HEK293 (cell line): ENCODE measurements at regions not wholly inside any gene's neighbourhood (a gene's known extent, or its start where the extent isn't known, plus 50 kb on each side); places are given as distances from the start of the nearest gene placed in this dataset.
A peak's percentile ranks its signal among the peaks of the same experiment; 100 is the strongest.

Source experiments
- CTCF ChIA-PET: fragments of 350-600 bp; formaldehyde crosslinking; extraction: SDS; loops from one replicate; lab custom pipeline; 2021; ENCODE audit warnings: antibody characterized with exemption; lab: Yijun Ruan, JAX
- POLR2A ChIA-PET: fragments of 300-600 bp; formaldehyde crosslinking; extraction: SDS; loops from one replicate; lab custom pipeline; 2020; ENCODE audit warnings: antibody characterized with exemption, inconsistent platforms; lab: Yijun Ruan, JAX
- H3K27ac ChIP-seq: fragments of 200-500 bp; sonication (Bioruptor generic); 2 replicates; pipeline ENCODE4 v1.5.1; 2014; ENCODE audit warnings: low read depth, low read length, control low read depth, inconsistent platforms; ENCODE audit errors: extremely low read depth
- H3K36me3 ChIP-seq, 2 experiments: fragments of 200-500 bp in 1 of 2; sonication (Bioruptor generic) in 1 of 2; 1 replicate in 1 of 2; 2 replicates in 1 of 2; pipeline ENCODE4 v1.5.1; 2014 to 2017; ENCODE audit warnings: inconsistent platforms in 2 of 2, low read length in 2 of 2; ENCODE audit not compliant: control insufficient read depth in 2 of 2, insufficient read depth in 1 of 2
- H3K4me1 ChIP-seq: fragments of 200-500 bp; sonication (Bioruptor generic); 2 replicates; pipeline ENCODE4 v1.5.1; 2014; ENCODE audit warnings: mild to moderate bottlenecking, low read length, inconsistent platforms; ENCODE audit not compliant: control insufficient read depth, insufficient read depth
- H3K4me3 ChIP-seq: 2 replicates; pipeline ENCODE4 v1.5.1; 2011; ENCODE audit warnings: low read depth, mild to moderate bottlenecking, control low read depth, low read length, moderate library complexity
- H3K9me3 ChIP-seq: fragments of 200-500 bp; sonication (Bioruptor generic); 2 replicates; pipeline ENCODE4 v1.5.1; 2014; ENCODE audit warnings: low read depth, low read length, inconsistent platforms; ENCODE audit not compliant: control insufficient read depth, insufficient read depth
- FEZF1 ChIP-seq: fragments of 450-650 bp; formaldehyde crosslinking; IDR thresholded peaks from 2 replicates; pipeline ENCODE4 v1.5.1; 2016; ENCODE audit warnings: missing biosample characterization, missing genetic modification characterization
- KLF1 ChIP-seq: fragments of 450-650 bp; formaldehyde crosslinking; IDR thresholded peaks from 2 replicates; pipeline ENCODE4 v1.5.1; 2016; ENCODE audit warnings: missing biosample characterization, missing genetic modification characterization
- TRIM28 ChIP-seq: IDR thresholded peaks from 2 replicates; pipeline ENCODE4 v1.6.1; 2011; ENCODE audit warnings: low read length, control low read depth, borderline replicate concordance
- YY1 ChIP-seq: fragments of 450-650 bp; formaldehyde crosslinking; IDR thresholded peaks from 2 replicates; pipeline ENCODE4 v1.5.1; 2018; ENCODE audit warnings: missing biosample characterization, missing genetic modification characterization
- ZBTB1 ChIP-seq: fragments of 450-650 bp; formaldehyde crosslinking; IDR thresholded peaks from 2 replicates; pipeline ENCODE4 v1.5.1; 2016; ENCODE audit warnings: missing biosample characterization, missing genetic modification characterization
- ZFHX2 ChIP-seq: fragments of 450-650 bp; formaldehyde crosslinking; conservative IDR thresholded peaks from 2 replicates; pipeline ENCODE4 v1.5.1; 2016; ENCODE audit warnings: missing biosample characterization, missing genetic modification characterization
- ZFP69B ChIP-seq: fragments of 450-650 bp; formaldehyde crosslinking; IDR thresholded peaks from 2 replicates; pipeline ENCODE4 v1.5.1; 2016; ENCODE audit warnings: missing biosample characterization, missing genetic modification characterization
- ZNF133 ChIP-seq: fragments of 450-650 bp; formaldehyde crosslinking; IDR thresholded peaks from 2 replicates; pipeline ENCODE4 v1.5.1; 2016; ENCODE audit warnings: missing biosample characterization, missing genetic modification characterization
- ZNF23 ChIP-seq: fragments of 450-650 bp; formaldehyde crosslinking; IDR thresholded peaks from 2 replicates; pipeline ENCODE4 v1.5.1; 2016; ENCODE audit warnings: missing biosample characterization, missing genetic modification characterization, borderline replicate concordance
- ZNF24 ChIP-seq: fragments of 450-650 bp; formaldehyde crosslinking; IDR thresholded peaks from 2 replicates; pipeline ENCODE4 v1.5.1; 2016; ENCODE audit warnings: missing biosample characterization, missing genetic modification characterization
- ZNF274 ChIP-seq, 2 experiments: fragments of 200-500 bp in 1 of 2; fragments of 450-650 bp in 1 of 2; sonication (Bioruptor generic) in 1 of 2; formaldehyde crosslinking in 1 of 2; IDR thresholded peaks; 2 replicates each; pipeline versions ENCODE4 v1.5.1 to v1.6.1; 2014 to 2016; ENCODE audit warnings: borderline replicate concordance in 1 of 2, inconsistent platforms in 1 of 2, low read length in 1 of 2, missing biosample characterization in 1 of 2, missing genetic modification characterization in 1 of 2
- ZNF354C ChIP-seq: fragments of 450-650 bp; formaldehyde crosslinking; IDR thresholded peaks from 2 replicates; pipeline ENCODE4 v1.5.1; 2016; ENCODE audit warnings: missing biosample characterization, missing genetic modification characterization, low read depth, borderline replicate concordance
- ZNF529 ChIP-seq: fragments of 450-650 bp; formaldehyde crosslinking; IDR thresholded peaks from 2 replicates; pipeline ENCODE4 v1.5.1; 2017; ENCODE audit warnings: missing genetic modification characterization, missing biosample characterization; ENCODE audit not compliant: insufficient replicate concordance
- ZNF555 ChIP-seq: fragments of 450-650 bp; formaldehyde crosslinking; conservative IDR thresholded peaks from 2 replicates; pipeline ENCODE4 v1.5.1; 2017; ENCODE audit warnings: missing biosample characterization, mild to moderate bottlenecking, missing genetic modification characterization, inconsistent platforms
- ZNF701 ChIP-seq: fragments of 450-650 bp; formaldehyde crosslinking; IDR thresholded peaks from 2 replicates; pipeline ENCODE4 v1.5.1; 2016; ENCODE audit warnings: missing biosample characterization, missing genetic modification characterization
- ZNF747 ChIP-seq: fragments of 450-650 bp; formaldehyde crosslinking; IDR thresholded peaks from 2 replicates; pipeline ENCODE4 v1.5.1; 2016; ENCODE audit warnings: missing biosample characterization, missing genetic modification characterization
- ZNF837 ChIP-seq: fragments of 450-650 bp; formaldehyde crosslinking; IDR thresholded peaks from 2 replicates; pipeline ENCODE4 v1.5.1; 2016; ENCODE audit warnings: missing biosample characterization, missing genetic modification characterization
- ZNF843 ChIP-seq: fragments of 450-650 bp; formaldehyde crosslinking; IDR thresholded peaks from 2 replicates; pipeline ENCODE4 v1.5.1; 2016; ENCODE audit warnings: missing biosample characterization, missing genetic modification characterization
- ZSCAN16 ChIP-seq: fragments of 450-650 bp; formaldehyde crosslinking; IDR thresholded peaks from 2 replicates; pipeline ENCODE4 v1.5.1; 2016; ENCODE audit warnings: missing biosample characterization, missing genetic modification characterization
- TF ChIP-seq, protein P1 (sequence below): fragments of 450-650 bp; formaldehyde crosslinking; IDR thresholded peaks from 2 replicates; pipeline ENCODE4 v1.5.1; 2016; ENCODE audit warnings: missing biosample characterization, missing genetic modification characterization
- TF ChIP-seq, protein P2 (sequence below): fragments of 450-650 bp; formaldehyde crosslinking; IDR thresholded peaks from 2 replicates; pipeline ENCODE4 v1.5.1; 2017; ENCODE audit warnings: missing biosample characterization, missing genetic modification characterization

DNA sequence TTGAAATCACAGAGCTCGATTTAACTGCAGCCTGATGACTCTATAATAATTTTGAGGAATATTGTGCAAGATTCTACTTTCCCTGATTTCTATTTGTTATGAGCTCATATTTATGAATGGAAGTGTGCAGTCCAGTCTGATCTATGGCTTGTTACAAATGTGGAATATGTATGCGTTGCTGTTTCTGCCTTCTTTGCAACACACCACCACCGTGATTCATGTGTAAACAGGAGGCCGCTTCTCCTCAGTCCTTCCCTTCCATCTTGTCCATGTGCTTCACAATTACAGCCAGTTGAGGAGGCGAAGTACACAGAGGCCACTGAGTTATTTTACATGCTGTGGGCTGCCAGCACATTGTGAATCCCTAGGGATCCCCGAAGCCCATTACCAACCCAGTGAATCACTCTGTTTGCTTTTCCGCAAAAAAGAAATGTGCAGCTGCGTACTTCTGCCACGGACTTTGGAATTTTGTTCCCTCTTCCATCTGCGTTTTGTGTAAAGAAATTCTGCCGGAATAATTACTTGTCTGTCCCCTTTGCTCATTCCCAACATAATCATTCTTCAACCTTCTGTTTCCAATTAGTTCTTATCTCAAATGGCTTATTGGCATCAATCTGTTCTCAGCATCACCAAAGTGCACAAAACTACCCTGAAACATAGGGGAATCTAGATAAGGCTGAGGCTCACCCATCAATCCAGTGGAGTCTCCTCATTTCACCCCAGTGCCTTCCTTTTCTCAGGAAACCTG lies 551.6 kb upstream of the CITED2 start:
- Histone ChIP-seq H3K9me3 (no peaks in the 10 kb centered on the region), H3K4me1 (peaks cover 12% of the 10 kb centered on the region), H3K27ac (peak overlapping the region; percentile 19; the same call in 1 of the 2 replicates), H3K36me3 (no peaks in the 10 kb centered on the region), H3K4me3 (no peak overlapping the region)
- POLR2A ChIA-PET = no interaction called here
- TF ChIP-seq TRIM28 (peak; percentile 82; the same call in 1 of the 2 replicates), ZNF701 (tag by site-specific recombination) (no peak), ZNF843 (no peak), ZFHX2 (tag by site-specific recombination) (no peak), KLF1 (tag by site-specific recombination) (no peak), ZNF23 (tag by site-specific recombination) (no peak), ZNF555 (tag by site-specific recombination) (no peak), ZNF24 (tag by site-specific recombination) (no peak), ZNF529 (tag by site-specific recombination) (no peak), FEZF1 (tag by site-specific recombination) (peak; percentile 13; the same call in 1 of the 2 replicates), ZNF133 (no peak), ZSCAN16 (tag by site-specific recombination) (no peak), ZBTB1 (no peak), ZNF354C (tag by site-specific recombination) (no peak)
- CTCF ChIA-PET = no interaction called here

DNA sequence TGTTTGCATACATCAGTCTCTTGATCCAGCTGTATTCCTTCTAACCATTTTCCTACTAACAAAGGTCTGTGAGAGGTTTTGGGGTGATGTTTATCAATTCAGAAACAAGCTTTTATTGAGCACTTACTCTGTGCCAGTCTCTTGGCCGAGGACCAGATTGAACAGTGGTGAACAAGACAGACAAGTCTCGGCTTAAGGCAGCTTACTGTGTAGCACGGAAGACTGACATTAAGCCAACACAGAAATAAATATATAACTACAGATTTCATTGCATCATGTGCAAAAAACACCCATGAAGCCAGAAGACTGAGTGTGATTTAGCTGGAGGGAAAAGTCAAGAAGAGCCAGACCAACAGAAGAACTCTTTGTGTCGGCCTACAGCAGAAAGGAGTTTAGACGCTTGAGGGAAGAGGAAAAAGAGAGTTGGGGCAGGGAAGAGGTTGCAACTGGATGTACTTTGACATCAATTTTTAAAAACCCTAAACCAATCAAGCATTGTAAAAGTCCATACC lies 549.6 kb upstream of the CITED2 start:
- CTCF ChIA-PET = interaction anchor here (0.7 to 1.7 kb wide), 5 partner anchors 16 to 554 kb away, joined by 3 to 5 read pairs (median 3); partner anchors contain the start of gene CITED2
- peaks cover 12% of the 10 kb centered on the region for H3K4me1 ChIP-seq
- H3K9me3 ChIP-seq = no peaks in the 10 kb centered on the region
- no peak overlapping the region for H3K27ac ChIP-seq
- POLR2A ChIA-PET = no interaction called here
- TF ChIP-seq, protein P1, sequence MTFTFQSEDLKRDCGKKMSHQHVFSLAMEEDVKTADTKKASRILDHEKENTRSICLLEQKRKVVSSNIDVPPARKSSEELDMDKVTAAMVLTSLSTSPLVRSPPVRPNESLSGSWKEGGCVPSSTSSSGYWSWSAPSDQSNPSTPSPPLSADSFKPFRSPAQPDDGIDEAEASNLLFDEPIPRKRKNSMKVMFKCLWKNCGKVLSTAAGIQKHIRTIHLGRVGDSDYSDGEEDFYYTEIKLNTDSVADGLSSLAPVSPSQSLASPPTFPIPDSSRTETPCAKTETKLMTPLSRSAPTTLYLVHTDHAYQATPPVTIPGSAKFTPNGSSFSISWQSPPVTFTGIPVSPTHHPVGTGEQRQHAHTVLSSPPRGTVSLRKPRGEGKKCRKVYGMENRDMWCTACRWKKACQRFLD = no peak
- TF ChIP-seq ZNF701 (tag by site-specific recombination) (no peak), ZNF837 (tag by site-specific recombination) (no peak), ZNF274 (IDR thresholded peaks at IDR 0.05; ENCODE audit: low read length) (no peak), ZNF274 (tag by site-specific recombination; IDR thresholded peaks at IDR 0.05; ENCODE audit: borderline replicate concordance) (no peak), KLF1 (tag by site-specific recombination) (no peak), ZNF747 (tag by site-specific recombination) (no peak), TRIM28 (no peak), YY1 (tag by site-specific recombination) (no peak), ZFP69B (tag by site-specific recombination) (no peak)
- TF ChIP-seq, protein P2, sequence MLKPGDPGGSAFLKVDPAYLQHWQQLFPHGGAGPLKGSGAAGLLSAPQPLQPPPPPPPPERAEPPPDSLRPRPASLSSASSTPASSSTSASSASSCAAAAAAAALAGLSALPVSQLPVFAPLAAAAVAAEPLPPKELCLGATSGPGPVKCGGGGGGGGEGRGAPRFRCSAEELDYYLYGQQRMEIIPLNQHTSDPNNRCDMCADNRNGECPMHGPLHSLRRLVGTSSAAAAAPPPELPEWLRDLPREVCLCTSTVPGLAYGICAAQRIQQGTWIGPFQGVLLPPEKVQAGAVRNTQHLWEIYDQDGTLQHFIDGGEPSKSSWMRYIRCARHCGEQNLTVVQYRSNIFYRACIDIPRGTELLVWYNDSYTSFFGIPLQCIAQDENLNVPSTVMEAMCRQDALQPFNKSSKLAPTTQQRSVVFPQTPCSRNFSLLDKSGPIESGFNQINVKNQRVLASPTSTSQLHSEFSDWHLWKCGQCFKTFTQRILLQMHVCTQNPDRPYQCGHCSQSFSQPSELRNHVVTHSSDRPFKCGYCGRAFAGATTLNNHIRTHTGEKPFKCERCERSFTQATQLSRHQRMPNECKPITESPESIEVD (tag by site-specific recombination) = no peak
- TF ChIP-seq, all 188 proteins: peak for 0
- H3K36me3 ChIP-seq = no peaks in the 10 kb centered on the region
- H3K4me3 ChIP-seq = no peak overlapping the region
